ENCODE measurements at regions not wholly inside any gene's neighbourhood (a gene's known extent, or its start where the extent isn't known, plus 50 kb on each side); places are given as distances from the start of the nearest gene placed in this dataset.

DNA sequence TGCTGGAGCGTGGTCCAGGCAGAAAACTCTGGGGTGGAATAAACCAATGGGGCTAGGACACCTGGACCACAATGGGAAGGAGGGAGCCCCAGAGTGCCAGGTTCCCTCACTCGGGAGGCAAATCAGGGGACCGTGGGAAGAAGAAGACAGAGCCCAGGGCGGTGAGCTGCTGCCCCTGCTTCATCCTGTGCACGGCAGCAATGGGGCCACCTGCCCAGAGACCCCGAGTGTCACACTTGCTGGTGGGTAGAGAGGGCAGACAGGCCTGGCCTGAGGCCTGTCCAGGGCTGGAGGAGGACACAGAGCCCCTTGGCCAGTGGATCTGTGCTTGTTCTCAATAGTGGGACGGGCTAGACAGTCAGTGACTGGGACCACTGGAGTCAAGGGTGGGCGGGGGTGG, 58.2 kb downstream of the DIO3 start (continued):
- TF ChIP-seq, protein P1, sequence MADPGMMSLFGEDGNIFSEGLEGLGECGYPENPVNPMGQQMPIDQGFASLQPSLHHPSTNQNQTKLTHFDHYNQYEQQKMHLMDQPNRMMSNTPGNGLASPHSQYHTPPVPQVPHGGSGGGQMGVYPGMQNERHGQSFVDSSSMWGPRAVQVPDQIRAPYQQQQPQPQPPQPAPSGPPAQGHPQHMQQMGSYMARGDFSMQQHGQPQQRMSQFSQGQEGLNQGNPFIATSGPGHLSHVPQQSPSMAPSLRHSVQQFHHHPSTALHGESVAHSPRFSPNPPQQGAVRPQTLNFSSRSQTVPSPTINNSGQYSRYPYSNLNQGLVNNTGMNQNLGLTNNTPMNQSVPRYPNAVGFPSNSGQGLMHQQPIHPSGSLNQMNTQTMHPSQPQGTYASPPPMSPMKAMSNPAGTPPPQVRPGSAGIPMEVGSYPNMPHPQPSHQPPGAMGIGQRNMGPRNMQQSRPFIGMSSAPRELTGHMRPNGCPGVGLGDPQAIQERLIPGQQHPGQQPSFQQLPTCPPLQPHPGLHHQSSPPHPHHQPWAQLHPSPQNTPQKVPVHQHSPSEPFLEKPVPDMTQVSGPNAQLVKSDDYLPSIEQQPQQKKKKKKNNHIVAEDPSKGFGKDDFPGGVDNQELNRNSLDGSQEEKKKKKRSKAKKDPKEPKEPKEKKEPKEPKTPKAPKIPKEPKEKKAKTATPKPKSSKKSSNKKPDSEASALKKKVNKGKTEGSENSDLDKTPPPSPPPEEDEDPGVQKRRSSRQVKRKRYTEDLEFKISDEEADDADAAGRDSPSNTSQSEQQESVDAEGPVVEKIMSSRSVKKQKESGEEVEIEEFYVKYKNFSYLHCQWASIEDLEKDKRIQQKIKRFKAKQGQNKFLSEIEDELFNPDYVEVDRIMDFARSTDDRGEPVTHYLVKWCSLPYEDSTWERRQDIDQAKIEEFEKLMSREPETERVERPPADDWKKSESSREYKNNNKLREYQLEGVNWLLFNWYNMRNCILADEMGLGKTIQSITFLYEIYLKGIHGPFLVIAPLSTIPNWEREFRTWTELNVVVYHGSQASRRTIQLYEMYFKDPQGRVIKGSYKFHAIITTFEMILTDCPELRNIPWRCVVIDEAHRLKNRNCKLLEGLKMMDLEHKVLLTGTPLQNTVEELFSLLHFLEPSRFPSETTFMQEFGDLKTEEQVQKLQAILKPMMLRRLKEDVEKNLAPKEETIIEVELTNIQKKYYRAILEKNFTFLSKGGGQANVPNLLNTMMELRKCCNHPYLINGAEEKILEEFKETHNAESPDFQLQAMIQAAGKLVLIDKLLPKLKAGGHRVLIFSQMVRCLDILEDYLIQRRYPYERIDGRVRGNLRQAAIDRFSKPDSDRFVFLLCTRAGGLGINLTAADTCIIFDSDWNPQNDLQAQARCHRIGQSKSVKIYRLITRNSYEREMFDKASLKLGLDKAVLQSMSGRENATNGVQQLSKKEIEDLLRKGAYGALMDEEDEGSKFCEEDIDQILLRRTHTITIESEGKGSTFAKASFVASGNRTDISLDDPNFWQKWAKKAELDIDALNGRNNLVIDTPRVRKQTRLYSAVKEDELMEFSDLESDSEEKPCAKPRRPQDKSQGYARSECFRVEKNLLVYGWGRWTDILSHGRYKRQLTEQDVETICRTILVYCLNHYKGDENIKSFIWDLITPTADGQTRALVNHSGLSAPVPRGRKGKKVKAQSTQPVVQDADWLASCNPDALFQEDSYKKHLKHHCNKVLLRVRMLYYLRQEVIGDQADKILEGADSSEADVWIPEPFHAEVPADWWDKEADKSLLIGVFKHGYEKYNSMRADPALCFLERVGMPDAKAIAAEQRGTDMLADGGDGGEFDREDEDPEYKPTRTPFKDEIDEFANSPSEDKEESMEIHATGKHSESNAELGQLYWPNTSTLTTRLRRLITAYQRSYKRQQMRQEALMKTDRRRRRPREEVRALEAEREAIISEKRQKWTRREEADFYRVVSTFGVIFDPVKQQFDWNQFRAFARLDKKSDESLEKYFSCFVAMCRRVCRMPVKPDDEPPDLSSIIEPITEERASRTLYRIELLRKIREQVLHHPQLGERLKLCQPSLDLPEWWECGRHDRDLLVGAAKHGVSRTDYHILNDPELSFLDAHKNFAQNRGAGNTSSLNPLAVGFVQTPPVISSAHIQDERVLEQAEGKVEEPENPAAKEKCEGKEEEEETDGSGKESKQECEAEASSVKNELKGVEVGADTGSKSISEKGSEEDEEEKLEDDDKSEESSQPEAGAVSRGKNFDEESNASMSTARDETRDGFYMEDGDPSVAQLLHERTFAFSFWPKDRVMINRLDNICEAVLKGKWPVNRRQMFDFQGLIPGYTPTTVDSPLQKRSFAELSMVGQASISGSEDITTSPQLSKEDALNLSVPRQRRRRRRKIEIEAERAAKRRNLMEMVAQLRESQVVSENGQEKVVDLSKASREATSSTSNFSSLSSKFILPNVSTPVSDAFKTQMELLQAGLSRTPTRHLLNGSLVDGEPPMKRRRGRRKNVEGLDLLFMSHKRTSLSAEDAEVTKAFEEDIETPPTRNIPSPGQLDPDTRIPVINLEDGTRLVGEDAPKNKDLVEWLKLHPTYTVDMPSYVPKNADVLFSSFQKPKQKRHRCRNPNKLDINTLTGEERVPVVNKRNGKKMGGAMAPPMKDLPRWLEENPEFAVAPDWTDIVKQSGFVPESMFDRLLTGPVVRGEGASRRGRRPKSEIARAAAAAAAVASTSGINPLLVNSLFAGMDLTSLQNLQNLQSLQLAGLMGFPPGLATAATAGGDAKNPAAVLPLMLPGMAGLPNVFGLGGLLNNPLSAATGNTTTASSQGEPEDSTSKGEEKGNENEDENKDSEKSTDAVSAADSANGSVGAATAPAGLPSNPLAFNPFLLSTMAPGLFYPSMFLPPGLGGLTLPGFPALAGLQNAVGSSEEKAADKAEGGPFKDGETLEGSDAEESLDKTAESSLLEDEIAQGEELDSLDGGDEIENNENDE (IDR thresholded peaks at IDR 0.05; ENCODE audit: insufficient replicate concordance, low read length), result no peak
- TF ChIP-seq KDM4A (IDR thresholded peaks at IDR 0.05; ENCODE audit: low read depth, low read length, severe bottlenecking) (no peak), EP300 (IDR thresholded peaks at IDR 0.05; ENCODE audit: borderline replicate concordance in 1 of 2, low read depth in 2 of 2, low read length in 2 of 2) (no peak), ASH2L (IDR thresholded peaks at IDR 0.05; ENCODE audit: low read length) (no peak), KDM5A (IDR thresholded peaks at IDR 0.05; ENCODE audit: low read length) (no peak), JUN (IDR thresholded peaks at IDR 0.05; ENCODE audit: low read depth, low read length) (no peak), EZH2 (IDR thresholded peaks at IDR 0.05; ENCODE audit: low read depth, low read length, severe bottlenecking) (no peak)
- TF ChIP-seq, protein P2, sequence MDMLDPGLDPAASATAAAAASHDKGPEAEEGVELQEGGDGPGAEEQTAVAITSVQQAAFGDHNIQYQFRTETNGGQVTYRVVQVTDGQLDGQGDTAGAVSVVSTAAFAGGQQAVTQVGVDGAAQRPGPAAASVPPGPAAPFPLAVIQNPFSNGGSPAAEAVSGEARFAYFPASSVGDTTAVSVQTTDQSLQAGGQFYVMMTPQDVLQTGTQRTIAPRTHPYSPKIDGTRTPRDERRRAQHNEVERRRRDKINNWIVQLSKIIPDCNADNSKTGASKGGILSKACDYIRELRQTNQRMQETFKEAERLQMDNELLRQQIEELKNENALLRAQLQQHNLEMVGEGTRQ (IDR thresholded peaks at IDR 0.05; ENCODE audit: low read length), result no peak
